ENCODE measurements at regions not wholly inside any gene's neighbourhood (a gene's known extent, or its start where the extent isn't known, plus 50 kb on each side); places are given as distances from the start of the nearest gene placed in this dataset.

- no peak for TF ChIP-seq CEBPB (IDR thresholded peaks at IDR 0.05; ENCODE audit: low read depth, low read length)
- TF ChIP-seq CTCF (conservative IDR thresholded peaks at IDR 0.05; ENCODE audit: low read depth, low read length), result no peak
- TF ChIP-seq NFE2L2 (IDR thresholded peaks at IDR 0.05; ENCODE audit: low read depth, low read length), result no peak
These were observed 223.7 kb downstream of the MRPL39 start for GRCh38 chr21:25383545-25383944.

Measured in IMR-90 (cell line).